GM10248 (cell line): ENCODE measurements at regions not wholly inside any gene's neighbourhood (a gene's known extent, or its start where the extent isn't known, plus 50 kb on each side); places are given as distances from the start of the nearest gene placed in this dataset.

Source experiments
- CTCF ChIA-PET: fragments of 300-600 bp; sonication (Branson Sonifier 250); formaldehyde crosslinking; extraction: SDS; loops from one replicate; lab custom pipeline; 2021; ENCODE audit warnings: antibody characterized with exemption; lab: Yijun Ruan, JAX
- POLR2A ChIA-PET: fragments of 350-650 bp; sonication (Branson Sonifier 250); formaldehyde crosslinking; extraction: SDS; loops from one replicate; lab custom pipeline; 2020; ENCODE audit warnings: antibody characterized with exemption; lab: Yijun Ruan, JAX
- DNase-seq: peaks from one replicate; pipeline ENCODE4 v3.0.0; 2012; ENCODE audit errors: extremely low spot score
- CTCF ChIP-seq: IDR thresholded peaks from 2 replicates; pipeline ENCODE4 v1.5.1; 2012; ENCODE audit warnings: mild to moderate bottlenecking, low read depth; ENCODE audit errors: extremely low read depth, missing control alignments, control extremely low read depth

DNA sequence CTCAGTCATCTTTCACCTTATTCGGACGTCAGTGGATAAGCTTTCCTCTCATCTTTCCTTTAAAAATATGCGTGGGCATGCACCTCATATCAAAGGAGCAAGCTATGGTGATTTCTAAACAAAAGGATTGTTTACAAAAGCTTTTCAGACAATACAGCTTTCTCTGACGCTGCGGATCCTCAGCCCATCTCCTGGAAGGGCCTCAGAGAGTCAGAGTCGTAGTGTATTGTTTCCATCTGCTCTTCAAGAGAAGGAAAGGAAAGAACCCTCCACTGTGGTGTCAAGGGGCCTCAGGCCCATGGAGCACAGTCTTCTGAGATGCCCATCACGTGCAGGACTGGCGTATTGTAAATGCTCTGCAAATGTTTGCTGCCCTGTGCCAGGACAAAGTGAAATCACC, 163.4 kb upstream of the MAP1B start:
- POLR2A ChIA-PET, result no interaction called here
- DNase-seq, result no peak
- TF ChIP-seq CTCF, result no peak
- CTCF ChIA-PET, result interaction anchor here (1.6 kb wide), 1 partner anchor 8 kb away, joined by 3 read pairs; no protein-coding TSS in a partner anchor

DNA sequence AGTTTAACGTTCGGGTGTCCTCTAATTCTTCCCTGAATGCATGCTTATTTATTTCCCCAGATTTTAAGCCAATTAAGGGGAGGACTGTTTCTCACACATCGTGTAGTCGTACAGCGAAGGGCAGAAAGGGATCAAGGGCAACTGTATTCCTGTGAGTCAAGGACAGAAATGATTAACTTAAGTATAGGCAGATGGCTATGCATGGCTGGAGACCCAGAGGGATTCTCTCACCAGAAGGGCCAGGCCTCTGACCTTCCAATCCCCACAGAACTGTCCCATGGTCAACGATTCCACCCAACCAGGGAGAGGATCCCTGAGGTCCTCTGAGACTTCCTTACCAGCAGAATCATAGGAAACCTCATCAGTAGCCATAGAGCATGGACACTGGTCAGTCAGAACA, 161.8 kb upstream of the MAP1B start:
- DNase-seq, result no peak
- TF ChIP-seq CTCF, result no peak
- CTCF ChIA-PET, result no interaction called here
- POLR2A ChIA-PET, result no interaction called here

- ChIA-PET CTCF (no interaction called here), POLR2A (no interaction called here)
- no peak for DNase-seq
- no peak for TF ChIP-seq CTCF
These were observed 160.8 kb upstream of the MAP1B start for GRCh38 chr5:71946343-71947030.

GRCh38 chr5:71948206-71948605, 159.1 kb upstream of the MAP1B start:
- no peak for TF ChIP-seq CTCF
- DNase-seq, result no peak
- ChIA-PET POLR2A (no interaction called here), CTCF (interaction anchor here (0.7 to 1.5 kb wide), 2 partner anchors 20 to 24 kb away, joined by 3 read pairs; no protein-coding TSS in a partner anchor)

DNA sequence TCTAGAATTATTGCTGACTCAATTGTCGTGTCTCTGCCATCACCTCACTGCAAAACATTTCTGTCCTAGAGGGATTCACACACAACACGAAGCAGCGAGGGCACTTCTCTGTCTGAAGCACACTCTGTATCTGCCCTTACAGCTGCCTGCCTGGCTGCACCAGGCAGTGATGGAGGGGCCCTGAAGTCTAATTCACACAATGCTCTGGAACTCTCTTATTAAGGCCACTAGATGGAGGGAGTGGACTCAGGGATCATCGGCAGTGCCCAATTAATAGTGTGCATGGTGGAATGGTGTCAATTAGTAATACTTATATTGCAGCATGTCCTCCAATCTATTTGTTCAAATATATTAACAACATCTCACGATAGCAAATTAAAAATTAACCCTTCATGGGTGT, 157.5 kb upstream of the MAP1B start:
- no peak for DNase-seq
- CTCF ChIA-PET, result no interaction called here
- POLR2A ChIA-PET, result no interaction called here
- TF ChIP-seq CTCF, result no peak

GRCh38 chr5:71953866-71954265, 153.4 kb upstream of the MAP1B start:
- no peak for DNase-seq
- TF ChIP-seq CTCF, result no peak
- POLR2A ChIA-PET, result no interaction called here
- CTCF ChIA-PET, result no interaction called here
